ENCODE measurements at regions not wholly inside any gene's neighbourhood (a gene's known extent, or its start where the extent isn't known, plus 50 kb on each side); places are given as distances from the start of the nearest gene placed in this dataset.
"Not testable (repeated sequence)": the region's sequence is repeated elsewhere in the genome, so short reads cannot be mapped to it uniquely, and the experiment has no call there.

DNA sequence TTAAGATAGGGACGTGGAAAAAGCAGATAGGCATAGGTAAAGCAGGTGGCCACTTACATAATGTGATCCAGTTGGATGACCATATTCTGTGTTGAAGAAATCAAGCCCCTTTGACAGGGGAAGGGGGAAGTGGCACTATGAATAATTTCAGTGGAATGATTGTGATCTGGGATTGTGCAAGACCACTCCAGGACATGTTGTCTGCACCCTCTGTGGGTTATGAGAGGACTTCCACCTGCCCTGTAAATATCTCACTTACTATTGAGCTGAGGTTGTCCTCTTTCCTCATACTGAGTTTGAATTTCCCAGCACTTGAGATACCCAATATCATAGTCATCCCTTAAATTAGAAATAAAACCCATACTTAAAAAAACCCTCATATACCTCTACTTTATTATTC lies 220.7 kb downstream of the IRS1 start:
- no peak for DNase-seq

DNA sequence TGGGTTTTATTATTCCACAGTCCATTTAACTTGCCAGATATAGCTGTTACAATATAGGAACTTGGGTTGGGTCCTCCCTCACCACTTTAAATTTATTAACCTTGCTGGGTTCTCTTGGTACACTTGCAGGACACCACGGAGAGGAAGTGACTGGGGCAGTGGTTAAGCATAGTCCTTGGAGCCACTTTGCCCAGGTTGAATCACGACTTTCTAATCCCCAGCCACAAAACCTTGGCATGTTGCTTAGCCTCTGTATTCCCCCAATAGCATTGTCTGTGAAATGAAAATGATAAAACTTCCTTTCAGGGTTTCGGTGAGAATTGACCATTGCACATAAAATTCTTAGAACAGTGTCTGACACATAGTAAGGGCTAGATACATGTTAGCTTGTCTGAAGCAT lies 221.2 kb downstream of the IRS1 start:
- no peak for DNase-seq

DNA sequence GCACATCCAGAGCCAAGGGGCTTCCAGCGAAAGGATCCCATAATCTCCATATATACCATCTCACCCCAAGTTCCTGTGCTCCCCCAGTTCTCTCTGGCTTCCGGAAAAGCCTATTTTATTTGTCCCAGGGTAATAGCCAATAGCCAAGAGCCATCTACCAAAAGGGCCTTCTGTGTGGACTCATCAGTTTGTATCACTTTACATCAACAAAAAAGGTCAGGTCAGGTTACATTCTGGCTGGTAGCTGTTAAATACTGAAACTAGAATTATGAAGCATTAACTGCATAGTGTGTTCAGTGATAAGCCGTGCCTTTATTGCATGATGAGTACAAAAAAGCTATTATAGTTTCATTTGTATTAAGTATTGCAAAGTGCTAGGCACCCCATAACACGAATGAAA lies 223.7 kb downstream of the IRS1 start:
- DNase-seq: no peak

DNA sequence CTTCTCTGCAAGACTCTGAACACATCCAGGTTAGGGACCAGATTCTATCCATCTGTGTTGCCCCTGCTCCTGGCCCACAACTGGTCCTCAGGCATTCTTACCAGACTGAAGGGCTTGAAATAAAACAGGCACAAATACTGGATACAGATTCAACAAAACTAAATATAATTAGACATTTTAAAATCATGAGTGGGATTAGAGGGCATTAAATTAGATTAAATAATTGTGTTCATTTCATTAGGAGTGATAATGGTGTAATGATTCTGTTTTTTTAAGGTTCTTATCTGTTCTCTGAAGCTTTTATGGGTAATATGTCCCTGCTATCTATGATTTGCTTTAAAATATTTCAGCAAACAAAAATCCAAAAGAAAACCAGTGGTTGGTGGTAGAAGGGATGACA lies 226.5 kb downstream of the IRS1 start:
- no peak for DNase-seq

DNA sequence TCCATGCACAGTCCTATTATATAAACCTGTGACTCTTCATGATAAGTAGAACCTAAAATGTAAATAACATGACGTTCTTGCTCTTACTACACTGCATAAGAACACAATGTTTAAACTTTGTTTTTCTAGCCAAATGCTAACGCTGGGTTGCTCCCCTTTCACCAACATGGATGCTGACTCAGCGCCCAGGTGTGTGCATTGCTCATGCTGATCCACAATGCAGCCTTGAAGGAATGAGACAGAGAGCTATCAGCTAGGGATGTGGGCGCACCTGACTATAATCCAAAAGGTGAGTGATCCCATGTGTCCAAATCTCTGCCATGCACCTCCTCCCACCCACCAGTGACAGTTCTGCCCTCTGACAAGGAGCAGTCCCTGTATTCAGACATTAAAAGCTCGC lies 235.0 kb downstream of the IRS1 start:
- DNase-seq: no peak

DNA sequence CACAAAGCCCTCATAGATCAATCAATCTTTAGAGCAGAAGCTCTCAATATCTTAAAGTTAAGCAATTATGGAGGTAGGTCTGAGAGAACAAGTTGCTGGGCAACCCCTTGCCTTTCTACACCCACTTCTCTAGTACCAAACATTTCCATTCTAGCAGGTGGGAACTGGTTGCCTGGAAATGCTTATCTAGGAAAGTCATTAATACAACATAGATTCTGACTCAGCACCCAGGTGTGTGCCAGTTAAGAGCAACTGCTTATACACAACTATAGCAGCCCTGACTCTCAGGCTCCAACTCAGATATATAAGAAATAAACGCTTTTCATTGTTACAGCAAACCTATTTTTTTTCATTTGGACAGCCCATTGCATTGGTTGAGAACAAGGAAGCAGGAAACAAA lies 237.7 kb downstream of the IRS1 start:
- no peak for DNase-seq

DNA sequence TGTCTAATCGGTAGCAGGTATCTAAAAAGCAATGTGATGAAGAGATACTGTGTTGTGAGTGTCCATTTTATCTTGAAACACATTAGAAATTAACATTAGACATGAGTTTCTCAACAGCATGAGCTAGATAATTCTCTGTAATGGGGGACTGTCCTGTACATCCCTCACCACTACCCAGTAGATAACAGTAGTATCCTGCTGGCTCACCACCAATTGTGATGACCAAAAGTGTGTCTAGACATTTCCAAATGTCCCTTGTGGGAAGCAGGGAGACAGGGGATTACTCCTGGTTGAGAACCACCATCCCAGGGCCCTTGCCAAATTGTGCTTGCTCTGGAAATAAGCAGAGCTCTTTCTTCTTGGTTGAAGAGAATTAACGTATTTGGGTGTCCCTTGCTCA lies 239.3 kb downstream of the IRS1 start:
- no peak for DNase-seq

DNA sequence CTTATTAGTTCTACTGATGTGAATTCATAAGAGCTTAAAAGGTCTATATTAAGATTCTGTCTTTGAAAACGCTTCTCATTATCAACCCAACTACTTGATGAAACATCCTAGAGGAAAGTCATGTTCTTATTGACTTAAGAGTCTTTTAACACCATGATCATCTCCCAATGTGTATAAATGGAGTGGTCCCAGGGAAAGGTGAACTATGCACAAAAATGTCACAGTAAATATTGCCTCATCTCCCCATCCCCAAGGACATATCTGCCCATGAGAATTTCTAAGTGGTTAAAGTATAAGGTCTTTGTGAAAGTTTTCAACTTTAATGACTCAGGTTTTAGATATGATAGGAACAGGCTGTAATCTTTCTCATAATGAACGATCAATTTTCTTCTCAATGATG lies 240.1 kb downstream of the IRS1 start:
- no peak for DNase-seq

DNA sequence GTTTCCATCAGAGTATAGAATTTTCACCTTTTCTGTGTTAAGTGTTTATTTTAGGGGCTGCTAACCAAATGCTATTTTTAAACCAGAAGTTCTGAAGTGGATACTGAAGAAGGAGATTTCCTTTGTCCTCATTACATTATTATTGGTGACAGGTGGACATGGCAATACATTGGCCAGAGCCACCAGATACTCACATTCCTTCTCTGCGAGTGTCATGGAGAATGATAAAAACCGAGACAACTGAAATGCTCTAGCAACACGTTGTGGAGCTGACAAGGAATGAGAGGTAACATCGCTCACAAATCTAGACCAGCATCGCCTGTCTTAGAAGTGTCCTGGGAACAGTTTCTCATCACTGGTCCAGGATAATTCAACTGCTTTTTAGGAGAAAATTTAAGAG lies 241.2 kb downstream of the IRS1 start:
- no peak for DNase-seq

DNA sequence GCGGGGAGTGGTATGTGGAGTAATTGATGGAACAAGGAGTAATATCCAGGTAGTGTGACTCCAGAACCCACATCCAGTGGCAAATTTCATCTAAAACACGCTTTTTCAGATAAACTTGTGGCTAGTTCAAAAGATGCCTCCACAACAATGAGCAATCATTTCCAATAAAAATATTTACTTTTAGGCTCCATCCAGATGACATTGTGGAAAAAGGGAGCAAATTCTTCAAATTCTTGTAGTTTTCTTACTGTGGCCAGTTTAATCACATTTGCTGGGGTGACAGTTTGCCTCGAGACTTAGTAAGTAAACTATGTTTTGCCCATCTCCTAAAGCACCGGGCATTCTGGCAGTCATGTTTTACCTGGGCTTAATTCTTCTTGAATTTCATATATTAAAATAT lies 243.6 kb downstream of the IRS1 start:
- DNase-seq: no peak

DNA sequence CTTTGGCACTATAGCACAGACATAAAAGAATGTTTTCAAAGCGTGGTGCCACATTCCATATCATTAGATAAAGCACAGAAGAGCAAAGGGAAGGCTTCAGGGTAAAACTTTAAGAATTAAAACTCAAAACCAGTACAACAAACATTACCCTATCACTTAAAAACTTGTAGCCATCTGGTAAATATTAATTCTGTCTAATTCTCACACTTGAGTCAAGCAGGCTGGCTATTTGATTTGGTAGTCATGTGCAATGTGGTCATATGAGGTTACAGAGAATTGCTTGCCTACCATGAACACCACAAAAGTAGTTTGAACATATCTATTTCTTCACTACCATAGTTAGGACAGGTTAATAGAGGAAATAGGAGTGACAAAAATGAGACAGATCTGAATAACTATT lies 244.9 kb downstream of the IRS1 start:
- DNase-seq: no peak

DNA sequence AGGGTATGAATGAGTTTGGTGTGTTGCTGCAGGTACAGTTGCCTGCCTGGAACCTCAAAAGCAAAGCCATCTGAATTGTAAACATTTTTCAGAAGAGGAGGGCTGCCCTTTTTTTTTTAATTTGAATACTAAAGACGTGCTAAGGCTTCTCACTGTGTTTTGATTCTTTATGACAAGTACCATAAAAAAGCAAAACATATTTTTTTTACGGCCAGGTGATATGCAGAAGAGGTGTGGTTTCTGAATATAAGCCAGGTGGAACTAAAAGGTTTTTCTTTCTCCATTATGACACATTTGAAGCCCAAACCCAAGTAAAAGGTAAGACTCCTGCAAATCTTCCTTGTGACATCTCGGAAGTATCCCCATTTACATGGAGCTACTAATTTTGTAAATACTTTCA lies 246.3 kb downstream of the IRS1 start:
- no peak for DNase-seq

DNA sequence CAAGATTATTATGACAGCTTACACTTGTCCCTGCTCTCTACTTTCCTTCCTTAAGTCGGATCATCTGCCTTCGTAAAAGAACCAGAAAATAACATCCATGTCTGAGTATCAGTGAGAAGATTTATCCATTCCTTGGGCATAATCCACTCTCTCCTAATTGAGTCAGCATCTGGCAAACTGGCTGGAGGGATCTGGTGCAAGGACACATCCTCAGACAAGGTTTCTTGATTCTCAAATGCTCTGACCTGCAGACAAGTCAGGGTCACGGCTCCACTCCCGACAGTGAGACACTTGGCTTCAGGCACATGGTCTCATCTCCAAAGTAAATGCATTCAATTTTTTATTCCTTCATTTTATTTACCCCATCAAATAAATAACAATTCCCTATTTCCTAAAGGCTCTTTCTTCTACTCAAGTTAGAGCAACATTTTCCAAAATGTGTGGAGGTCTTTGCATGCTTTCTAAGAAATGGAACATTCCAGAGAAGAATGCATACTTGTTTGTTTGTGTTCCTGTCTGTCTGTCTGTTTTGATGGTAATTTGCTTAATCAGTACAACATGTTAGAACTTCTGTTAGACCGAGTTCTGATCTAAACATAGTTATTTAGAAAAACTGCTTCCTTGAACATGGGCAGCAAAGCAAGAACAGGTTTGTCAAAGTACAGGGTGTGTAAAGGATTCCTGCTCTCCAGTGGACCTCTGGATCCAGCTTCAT lies 246.9 kb downstream of the IRS1 start:
- DNase-seq: no peak

DNA sequence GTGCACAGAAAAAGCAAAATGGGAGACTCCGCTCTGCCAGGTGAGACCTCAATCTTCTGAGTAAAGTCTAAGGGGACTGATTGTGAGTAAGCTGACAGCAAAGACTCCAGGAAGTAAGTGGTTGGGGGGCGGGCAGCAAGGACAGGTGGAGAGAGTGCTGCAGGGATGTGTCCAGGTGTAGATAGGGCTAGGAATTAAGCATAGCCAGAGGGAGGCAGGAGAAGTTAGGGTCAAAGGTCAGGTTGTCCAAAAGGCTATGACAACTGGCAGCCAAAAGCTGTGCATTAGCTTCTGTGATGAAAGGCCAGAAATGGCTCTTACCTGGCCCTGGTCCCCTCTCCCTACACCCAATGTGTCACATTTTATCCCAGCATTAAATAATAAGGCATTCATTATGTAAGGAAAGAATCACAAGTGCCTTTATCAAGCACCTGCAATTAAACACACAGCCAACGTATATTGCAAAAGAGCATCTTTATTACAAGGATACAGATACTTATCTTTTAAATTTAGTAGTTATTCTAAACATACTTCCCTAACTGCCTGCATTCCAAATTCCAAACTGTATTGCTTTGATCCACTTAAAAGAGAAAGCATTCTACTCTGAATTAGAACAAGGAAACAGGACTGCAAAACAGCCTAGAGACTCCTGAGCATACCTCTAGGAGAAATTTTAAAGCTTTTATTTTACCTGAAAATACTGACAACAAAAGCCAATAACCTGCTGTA lies 247.9 kb downstream of the IRS1 start:
- DNase-seq: no peak

DNA sequence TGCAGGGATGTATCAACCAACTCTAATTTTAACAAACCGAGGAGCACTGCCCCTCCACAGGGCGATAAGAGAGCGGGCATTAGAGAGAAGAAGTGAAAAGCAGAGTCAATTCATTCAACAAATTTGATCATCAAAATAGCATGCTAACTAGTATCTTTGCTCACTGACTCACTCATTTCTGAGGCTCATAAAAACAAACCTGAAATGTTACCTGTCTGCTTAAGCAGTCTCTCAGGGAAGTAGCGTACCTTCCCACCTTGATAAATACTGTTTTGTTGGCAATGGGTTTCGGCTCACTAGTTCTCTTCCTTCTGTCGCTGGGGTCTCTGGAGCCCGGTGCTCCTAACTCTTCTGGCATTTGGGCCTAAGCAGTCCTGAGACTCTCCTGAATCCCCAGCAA lies 248.8 kb downstream of the IRS1 start:
- no peak for DNase-seq

DNA sequence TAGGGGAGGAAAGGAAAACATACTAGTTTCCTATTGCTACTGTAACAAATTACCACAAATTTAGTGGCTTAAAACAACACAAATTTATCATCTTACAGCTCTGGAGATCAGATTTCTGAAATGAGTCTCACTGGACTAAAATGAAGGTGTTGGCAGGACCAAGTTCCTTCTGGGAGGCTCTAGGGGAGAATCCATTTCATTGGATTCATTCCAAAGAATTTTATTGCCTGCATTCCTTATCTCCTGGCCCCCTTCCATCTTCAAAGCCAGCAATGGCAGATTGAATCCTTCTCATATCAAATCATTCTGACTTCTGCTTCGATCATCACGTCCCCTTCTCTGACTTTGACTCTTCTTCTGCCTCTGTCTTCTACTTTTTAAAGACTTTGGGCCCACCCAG lies 250.9 kb downstream of the IRS1 start:
- no peak for DNase-seq

DNA sequence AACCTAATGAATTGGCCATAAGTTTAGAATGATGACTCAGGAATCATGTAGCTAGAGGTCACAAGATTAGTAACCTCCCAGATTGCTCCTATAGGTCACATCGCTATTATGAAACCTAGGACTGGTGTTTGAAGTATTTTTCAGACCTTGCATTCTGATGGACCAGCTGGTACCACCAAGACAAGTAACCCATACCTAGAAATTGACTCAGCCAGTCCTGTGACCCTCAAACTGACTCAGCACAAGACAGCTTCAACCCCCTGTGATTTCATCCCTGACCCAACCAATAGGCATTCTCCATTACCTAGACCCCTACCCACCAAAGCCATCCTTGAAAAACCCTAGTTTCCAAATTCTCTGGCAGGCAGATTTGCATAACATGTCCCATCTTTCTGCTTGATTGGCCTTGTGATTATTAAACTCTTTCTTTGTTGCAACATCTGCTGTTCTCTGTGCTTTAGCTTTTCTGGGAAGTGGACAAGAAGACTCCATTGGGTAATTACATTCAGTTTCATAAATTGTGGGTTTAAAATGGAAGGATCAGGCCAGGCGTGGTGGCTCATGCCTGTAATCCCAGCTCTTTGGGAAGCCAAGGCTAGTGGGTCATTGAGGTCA lies 254.9 kb downstream of the IRS1 start:
- no peak for DNase-seq

DNA sequence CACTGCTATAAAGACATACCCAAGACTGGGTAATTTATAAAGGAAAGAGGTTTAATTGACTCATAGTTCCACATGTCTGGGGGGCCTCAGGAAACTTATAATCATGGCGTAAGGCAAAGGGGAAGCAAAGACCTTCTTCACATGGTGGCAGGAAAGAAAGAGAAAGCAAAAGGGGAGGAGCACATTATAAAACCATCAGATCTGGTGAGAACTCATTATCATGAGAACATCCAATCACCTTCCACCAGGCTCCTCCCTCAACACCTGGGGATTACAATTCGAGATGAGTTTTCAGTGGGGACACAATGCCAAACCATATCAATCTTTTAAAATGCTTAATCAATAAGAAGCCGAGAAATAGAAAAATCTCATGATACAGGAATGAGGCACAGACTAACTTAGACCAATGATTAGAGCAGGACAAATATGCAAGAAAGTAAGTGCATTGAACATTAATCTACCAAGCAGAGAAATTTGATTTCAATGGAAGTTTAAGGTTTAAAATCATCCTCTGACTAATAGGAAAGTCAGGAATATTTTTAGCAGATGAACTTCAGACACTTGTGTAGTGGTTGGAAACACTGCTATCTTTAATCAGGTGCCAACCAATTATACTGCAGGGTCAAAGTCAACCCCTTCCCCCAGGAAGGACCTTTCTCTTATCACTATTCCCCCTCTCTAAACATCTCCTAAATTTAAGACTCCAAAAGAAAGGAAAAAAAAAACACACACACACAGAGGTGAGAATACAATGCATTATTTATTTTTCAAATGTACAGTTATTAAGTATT lies 259.2 kb downstream of the IRS1 start:
- no peak for DNase-seq

DNA sequence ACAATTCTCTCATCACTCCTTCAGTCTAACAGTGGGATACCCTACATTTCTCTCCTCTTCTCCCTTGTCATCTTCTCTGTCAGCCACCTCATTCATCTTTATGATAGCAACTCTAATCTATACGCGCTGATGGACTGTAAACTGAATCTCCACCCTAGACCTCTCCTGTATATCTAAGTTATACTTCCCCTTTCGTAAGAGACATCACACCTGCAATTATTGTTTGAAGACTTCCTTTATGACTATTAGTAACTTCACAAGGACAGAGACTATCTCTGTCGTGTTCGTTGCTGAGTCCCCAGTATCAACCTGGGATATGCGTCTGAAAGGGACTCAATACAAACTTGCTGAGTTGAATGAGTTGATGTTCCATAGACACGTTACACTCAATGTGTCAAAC lies 263.2 kb downstream of the IRS1 start:
- no peak for DNase-seq

DNA sequence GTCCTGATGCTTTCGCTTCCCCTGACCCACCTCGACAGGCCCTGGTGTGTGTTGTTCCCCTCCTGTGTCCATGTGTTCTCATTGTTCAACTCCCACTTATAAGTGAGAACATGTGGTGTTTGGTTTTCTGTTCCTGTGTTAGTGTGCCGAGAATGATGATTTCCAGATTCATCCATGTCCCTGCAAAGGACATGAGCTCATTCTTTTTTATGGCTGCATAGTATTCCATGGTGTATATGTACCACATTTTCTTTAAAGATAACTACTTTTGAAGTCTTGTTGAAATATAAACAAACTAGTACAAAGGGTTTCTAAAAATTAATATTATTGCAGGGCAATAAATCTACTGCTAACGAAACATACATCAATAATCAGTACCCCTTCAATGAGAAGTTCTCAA lies 266.6 kb downstream of the IRS1 start:
- DNase-seq: not testable (repeated sequence)

DNA sequence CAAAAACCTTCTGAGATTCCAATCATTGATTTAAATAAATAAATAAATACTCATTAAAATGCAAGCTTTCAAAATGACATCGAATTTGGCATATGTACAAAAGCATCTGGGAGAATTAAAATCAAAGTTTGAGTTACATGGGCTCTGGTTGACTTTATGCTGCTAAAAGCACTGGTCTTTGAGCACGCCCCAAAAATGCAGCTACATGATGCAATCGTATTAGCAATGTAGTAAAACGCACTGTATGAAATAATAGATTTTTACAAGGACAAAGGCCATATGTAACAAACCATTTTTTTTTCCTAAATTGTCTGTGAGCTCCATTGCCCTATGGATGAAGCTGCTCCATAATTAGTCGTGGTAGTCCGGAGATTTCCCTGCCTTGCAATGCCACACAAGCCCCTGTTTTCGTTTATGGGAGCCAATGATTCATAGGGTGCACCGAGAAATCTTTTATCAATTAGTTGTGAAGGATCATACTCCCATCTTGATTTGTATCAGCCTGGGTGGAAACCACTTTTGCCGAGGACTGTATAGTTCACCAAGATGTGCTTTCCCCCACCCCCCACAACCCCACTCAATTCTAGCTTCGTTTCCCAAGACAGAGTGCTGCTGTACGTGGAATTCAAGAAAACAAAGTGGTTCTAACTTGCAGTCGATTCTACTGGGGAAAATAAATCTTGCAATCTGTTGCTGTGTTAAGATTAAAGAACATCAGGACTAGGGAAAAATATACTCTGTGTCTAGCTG lies 268.4 kb downstream of the IRS1 start:
- no peak for DNase-seq

DNA sequence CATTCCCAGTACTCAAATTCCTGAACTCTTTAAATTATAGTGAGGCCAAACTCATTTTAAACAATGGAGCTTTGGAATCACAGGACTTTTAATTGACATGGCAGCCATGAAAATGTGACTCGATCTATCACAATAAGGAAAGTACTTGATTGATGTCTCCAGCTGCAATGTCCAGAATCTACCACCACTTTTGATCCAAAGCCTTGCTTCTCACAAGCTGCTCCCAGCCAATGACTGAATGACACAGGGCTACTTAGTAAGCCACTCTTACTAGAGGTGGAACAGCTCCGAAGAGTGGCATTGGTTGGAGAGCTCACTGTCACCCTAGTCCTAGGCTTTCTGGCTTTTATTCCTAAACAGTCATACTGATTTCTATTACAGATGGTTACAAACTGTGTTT lies 270.1 kb downstream of the IRS1 start:
- no peak for DNase-seq

All from muscle of arm (tissue), 1 donor.